Testis (tissue), 2 donors: ENCODE measurements at regions not wholly inside any gene's neighbourhood (a gene's known extent, or its start where the extent isn't known, plus 50 kb on each side); places are given as distances from the start of the nearest gene placed in this dataset.
"Not testable (repeated sequence)": the region's sequence is repeated elsewhere in the genome, so short reads cannot be mapped to it uniquely, and the experiment has no call there.

ENCODE experiments used
- CTCF ChIP-seq, 3 experiments: fragments of 450-650 bp in 2 of 3; fragments of 200-600 bp in 1 of 3; sonication (generic) in 1 of 3; IDR thresholded peaks; one replicate each; pipeline ENCODE4 v1.5.1; 2016 to 2019; ENCODE audit warnings: antibody characterized with exemption in 3 of 3, mild to moderate bottlenecking in 2 of 3, moderate library complexity in 1 of 3
- POLR2A ChIP-seq: fragments of 450-650 bp; IDR thresholded peaks from one replicate; pipeline ENCODE4 v1.6.1; 2017; ENCODE audit warnings: antibody characterized with exemption, mild to moderate bottlenecking, moderate library complexity

- TF ChIP-seq CTCF (IDR thresholded peaks at IDR 0.05); POLR2A: not testable (repeated sequence)
Observed at GRCh38 chr6:23821141-23821540, 304.9 kb upstream of the NRSN1 start.
